ENCODE measurements at regions not wholly inside any gene's neighbourhood (a gene's known extent, or its start where the extent isn't known, plus 50 kb on each side); places are given as distances from the start of the nearest gene placed in this dataset.

GRCh38 chr5:68389618-68390017, 174.1 kb downstream of the PIK3R1 start:
- Histone ChIP-seq H3K27me3 (ENCODE audit: control insufficient read depth, insufficient read depth, low read length) (no peaks in the 10 kb centered on the region), H3K9me3 (ENCODE audit: control insufficient read depth, insufficient read depth, low read length) (no peaks in the 10 kb centered on the region), H3K36me3 (ENCODE audit: control insufficient read depth, insufficient read depth, low read length) (no peaks in the 10 kb centered on the region), H3K4me1 (ENCODE audit: control insufficient read depth, insufficient read depth, low read length) (no peaks in the 10 kb centered on the region), H3K4me3 (ENCODE audit: low read length) (no peak overlapping the region), H3K27ac (ENCODE audit: low read length) (no peak overlapping the region)
- DNase-seq (ENCODE audit: low read depth, low spot score): no peak
- no CpG with 5 or more reads among the region's 3 CpGs for WGBS (ENCODE audit: insufficient coverage, insufficient read length)

GRCh38 chr5:68392617-68393016, 177.1 kb downstream of the PIK3R1 start:
- DNase-seq (ENCODE audit: low read depth, low spot score): no peak
- Histone ChIP-seq H3K4me3 (ENCODE audit: low read length) (no peak overlapping the region), H3K27me3 (ENCODE audit: control insufficient read depth, insufficient read depth, low read length) (no peaks in the 10 kb centered on the region), H3K27ac (ENCODE audit: low read length) (no peak overlapping the region), H3K9me3 (ENCODE audit: control insufficient read depth, insufficient read depth, low read length) (no peaks in the 10 kb centered on the region), H3K4me1 (ENCODE audit: control insufficient read depth, insufficient read depth, low read length) (no peaks in the 10 kb centered on the region), H3K36me3 (ENCODE audit: control insufficient read depth, insufficient read depth, low read length) (no peaks in the 10 kb centered on the region)
- no CpG with 5 or more reads among the region's 2 CpGs for WGBS (ENCODE audit: insufficient coverage, insufficient read length)

GRCh38 chr5:68395302-68395701, 179.7 kb downstream of the PIK3R1 start:
- Histone ChIP-seq H3K27ac (ENCODE audit: low read length) (no peak overlapping the region), H3K4me3 (ENCODE audit: low read length) (no peak overlapping the region), H3K9me3 (ENCODE audit: control insufficient read depth, insufficient read depth, low read length) (no peaks in the 10 kb centered on the region), H3K27me3 (ENCODE audit: control insufficient read depth, insufficient read depth, low read length) (no peaks in the 10 kb centered on the region), H3K4me1 (ENCODE audit: control insufficient read depth, insufficient read depth, low read length) (no peaks in the 10 kb centered on the region), H3K36me3 (ENCODE audit: control insufficient read depth, insufficient read depth, low read length) (no peaks in the 10 kb centered on the region)
- no peak for DNase-seq (ENCODE audit: low read depth, low spot score)
- 100% methylated on average over 2 of the region's 8 CpGs for WGBS (ENCODE audit: insufficient coverage, insufficient read length)

- no peak overlapping the region for H3K4me3 ChIP-seq (ENCODE audit: low read length)
- no peaks in the 10 kb centered on the region for H3K27me3 ChIP-seq (ENCODE audit: control insufficient read depth, insufficient read depth, low read length)
- DNase-seq (ENCODE audit: low read depth, low spot score): no peak
- WGBS (ENCODE audit: insufficient coverage, insufficient read length): no CpG with 5 or more reads among the region's 2 CpGs
- H3K9me3 ChIP-seq (ENCODE audit: control insufficient read depth, insufficient read depth, low read length): no peaks in the 10 kb centered on the region
- no peaks in the 10 kb centered on the region for H3K4me1 ChIP-seq (ENCODE audit: control insufficient read depth, insufficient read depth, low read length)
- no peak overlapping the region for H3K27ac ChIP-seq (ENCODE audit: low read length)
- H3K36me3 ChIP-seq (ENCODE audit: control insufficient read depth, insufficient read depth, low read length): no peaks in the 10 kb centered on the region
Observed at GRCh38 chr5:68395926-68396511, 180.5 kb downstream of the PIK3R1 start.

- no peaks in the 10 kb centered on the region for H3K27me3 ChIP-seq (ENCODE audit: control insufficient read depth, insufficient read depth, low read length)
- H3K4me3 ChIP-seq (ENCODE audit: low read length): no peak overlapping the region
- no peaks in the 10 kb centered on the region for H3K4me1 ChIP-seq (ENCODE audit: control insufficient read depth, insufficient read depth, low read length)
- DNase-seq (ENCODE audit: low read depth, low spot score): no peak
- WGBS (ENCODE audit: insufficient coverage, insufficient read length): no CpG with 5 or more reads among the region's 4 CpGs
- H3K27ac ChIP-seq (ENCODE audit: low read length): no peak overlapping the region
- H3K9me3 ChIP-seq (ENCODE audit: control insufficient read depth, insufficient read depth, low read length): no peaks in the 10 kb centered on the region
- H3K36me3 ChIP-seq (ENCODE audit: control insufficient read depth, insufficient read depth, low read length): no peaks in the 10 kb centered on the region
Observed at GRCh38 chr5:68396722-68397121, 181.2 kb downstream of the PIK3R1 start.

GRCh38 chr5:68398146-68398812, 182.7 kb downstream of the PIK3R1 start:
- Histone ChIP-seq H3K27ac (ENCODE audit: low read length) (no peak overlapping the region), H3K4me1 (ENCODE audit: control insufficient read depth, insufficient read depth, low read length) (no peaks in the 10 kb centered on the region), H3K4me3 (ENCODE audit: low read length) (no peak overlapping the region), H3K36me3 (ENCODE audit: control insufficient read depth, insufficient read depth, low read length) (no peaks in the 10 kb centered on the region), H3K9me3 (ENCODE audit: control insufficient read depth, insufficient read depth, low read length) (no peaks in the 10 kb centered on the region), H3K27me3 (ENCODE audit: control insufficient read depth, insufficient read depth, low read length) (no peaks in the 10 kb centered on the region)
- no CpG with 5 or more reads among the region's 1 CpG for WGBS (ENCODE audit: insufficient coverage, insufficient read length)
- DNase-seq (ENCODE audit: low read depth, low spot score): no peak

GRCh38 chr5:68403301-68403700, 187.7 kb downstream of the PIK3R1 start:
- no peak overlapping the region for H3K27ac ChIP-seq (ENCODE audit: low read length)
- H3K4me1 ChIP-seq (ENCODE audit: control insufficient read depth, insufficient read depth, low read length): 0 out of 2 replicates have a peak, but pooled peaks cover 2% of the 10 kb centered on the region
- DNase-seq (ENCODE audit: low read depth, low spot score): no peak
- no peaks in the 10 kb centered on the region for H3K27me3 ChIP-seq (ENCODE audit: control insufficient read depth, insufficient read depth, low read length)
- no CpG with 5 or more reads among the region's 4 CpGs for WGBS (ENCODE audit: insufficient coverage, insufficient read length)
- H3K9me3 ChIP-seq (ENCODE audit: control insufficient read depth, insufficient read depth, low read length): no peaks in the 10 kb centered on the region
- no peaks in the 10 kb centered on the region for H3K36me3 ChIP-seq (ENCODE audit: control insufficient read depth, insufficient read depth, low read length)
- no peak overlapping the region for H3K4me3 ChIP-seq (ENCODE audit: low read length)

GRCh38 chr5:68404246-68404645, 188.7 kb downstream of the PIK3R1 start:
- Histone ChIP-seq H3K36me3 (ENCODE audit: control insufficient read depth, insufficient read depth, low read length) (no peaks in the 10 kb centered on the region), H3K27me3 (ENCODE audit: control insufficient read depth, insufficient read depth, low read length) (no peaks in the 10 kb centered on the region), H3K27ac (ENCODE audit: low read length) (no peak overlapping the region), H3K4me3 (ENCODE audit: low read length) (no peak overlapping the region), H3K9me3 (ENCODE audit: control insufficient read depth, insufficient read depth, low read length) (no peaks in the 10 kb centered on the region), H3K4me1 (ENCODE audit: control insufficient read depth, insufficient read depth, low read length) (0 out of 2 replicates have a peak, but pooled peaks cover 2% of the 10 kb centered on the region)
- DNase-seq (ENCODE audit: low read depth, low spot score): no peak

GRCh38 chr5:68405026-68405684, 189.6 kb downstream of the PIK3R1 start:
- H3K36me3 ChIP-seq (ENCODE audit: control insufficient read depth, insufficient read depth, low read length): no peaks in the 10 kb centered on the region
- no peak for DNase-seq (ENCODE audit: low read depth, low spot score)
- no peak overlapping the region for H3K4me3 ChIP-seq (ENCODE audit: low read length)
- H3K4me1 ChIP-seq (ENCODE audit: control insufficient read depth, insufficient read depth, low read length): 0 out of 2 replicates have a peak, but pooled peaks cover 2% of the 10 kb centered on the region
- no peaks in the 10 kb centered on the region for H3K9me3 ChIP-seq (ENCODE audit: control insufficient read depth, insufficient read depth, low read length)
- no peak overlapping the region for H3K27ac ChIP-seq (ENCODE audit: low read length)
- no CpG with 5 or more reads among the region's 1 CpG for WGBS (ENCODE audit: insufficient coverage, insufficient read length)
- no peaks in the 10 kb centered on the region for H3K27me3 ChIP-seq (ENCODE audit: control insufficient read depth, insufficient read depth, low read length)

- H3K27me3 ChIP-seq (ENCODE audit: control insufficient read depth, insufficient read depth, low read length): no peaks in the 10 kb centered on the region
- no peaks in the 10 kb centered on the region for H3K36me3 ChIP-seq (ENCODE audit: control insufficient read depth, insufficient read depth, low read length)
- no peak for DNase-seq (ENCODE audit: low read depth, low spot score)
- H3K27ac ChIP-seq (ENCODE audit: low read length): no peak overlapping the region
- H3K9me3 ChIP-seq (ENCODE audit: control insufficient read depth, insufficient read depth, low read length): no peaks in the 10 kb centered on the region
- 0 out of 2 replicates have a peak, but pooled peaks cover 2% of the 10 kb centered on the region for H3K4me1 ChIP-seq (ENCODE audit: control insufficient read depth, insufficient read depth, low read length)
- no peak overlapping the region for H3K4me3 ChIP-seq (ENCODE audit: low read length)
- no CpG with 5 or more reads among the region's 4 CpGs for WGBS (ENCODE audit: insufficient coverage, insufficient read length)
Observed at GRCh38 chr5:68405784-68406743, 190.5 kb downstream of the PIK3R1 start.

Data from iPS DF 6.9 (cell line).